IPS-20b (cell line): ENCODE measurements at regions not wholly inside any gene's neighbourhood (a gene's known extent, or its start where the extent isn't known, plus 50 kb on each side); places are given as distances from the start of the nearest gene placed in this dataset.

ENCODE experiments used
- H3K27ac ChIP-seq: one replicate; pipeline ENCODE4 v1.5.1; 2013; ENCODE audit warnings: low read length
- H3K27me3 ChIP-seq: 2 replicates; pipeline ENCODE4 v1.6.1; 2013; ENCODE audit warnings: mild to moderate bottlenecking, low read length, inconsistent platforms; ENCODE audit not compliant: insufficient read depth
- H3K36me3 ChIP-seq: 2 replicates; pipeline ENCODE4 v1.6.1; 2013; ENCODE audit warnings: low read depth, mild to moderate bottlenecking, inconsistent platforms, low read length, moderate library complexity; ENCODE audit not compliant: insufficient read depth
- H3K4me1 ChIP-seq: 2 replicates; pipeline ENCODE4 v1.6.1; 2013; ENCODE audit warnings: mild to moderate bottlenecking, control low read depth, inconsistent platforms, low read length, moderate library complexity; ENCODE audit not compliant: insufficient read depth
- H3K4me3 ChIP-seq: 2 replicates; pipeline ENCODE4 v1.5.1; 2013; ENCODE audit warnings: mild to moderate bottlenecking, low read length, inconsistent platforms
- H3K9ac ChIP-seq: 2 replicates; pipeline ENCODE4 v1.6.1; 2013; ENCODE audit warnings: low read depth, mild to moderate bottlenecking, inconsistent platforms, low read length, moderate library complexity
- H3K9me3 ChIP-seq: 2 replicates; pipeline ENCODE4 v1.6.1; 2013; ENCODE audit warnings: mild to moderate bottlenecking, low read depth, low read length, inconsistent platforms; ENCODE audit not compliant: insufficient read depth

DNA sequence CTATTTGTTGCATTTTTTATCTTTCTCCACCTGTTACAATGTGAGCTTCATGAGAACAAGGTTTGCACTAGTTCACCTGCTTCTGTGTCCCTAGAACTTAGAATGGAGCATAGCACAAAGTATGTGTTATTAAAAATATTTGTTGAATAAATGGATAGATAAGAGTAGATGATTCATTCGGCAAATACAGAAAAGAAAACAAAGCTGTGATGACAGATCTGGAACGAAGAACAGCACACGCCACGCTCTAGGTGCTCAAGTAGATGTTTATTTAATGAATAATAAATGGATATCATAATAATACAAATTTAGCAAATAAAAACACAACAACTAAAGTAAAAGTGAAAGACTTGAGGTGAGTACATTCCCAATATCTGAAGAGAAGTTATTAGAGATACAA is 273.1 kb downstream of the HAO1 start:
- Histone ChIP-seq H3K4me3 (no peak overlapping the region), H3K36me3 (no peaks in the 10 kb centered on the region), H3K27ac (no peak overlapping the region), H3K27me3 (no peaks in the 10 kb centered on the region), H3K9ac (no peak overlapping the region), H3K4me1 (peaks cover 7% of the 10 kb centered on the region; the same call in 1 of the 2 replicates), H3K9me3 (no peaks in the 10 kb centered on the region)

DNA sequence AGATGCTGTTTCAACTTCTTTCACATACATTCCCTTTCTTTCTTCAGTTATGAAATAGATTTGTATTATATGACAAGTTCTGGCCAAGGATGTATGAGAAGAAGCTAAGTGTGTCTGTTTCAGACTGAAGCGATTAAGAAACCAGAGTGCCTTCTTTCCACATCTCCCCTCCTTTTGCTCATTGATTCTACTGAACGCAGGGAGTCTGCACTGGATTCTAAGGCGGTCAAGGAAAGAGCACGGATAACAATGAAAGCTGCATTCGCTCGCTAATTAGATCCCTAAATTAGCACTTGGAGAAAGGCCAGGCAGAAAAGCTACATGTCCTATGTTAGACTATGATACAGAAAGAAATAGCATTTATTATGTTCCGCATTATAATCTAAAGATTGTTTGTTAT is 267.7 kb downstream of the HAO1 start:
- Histone ChIP-seq H3K27ac (no peak overlapping the region), H3K27me3 (no peaks in the 10 kb centered on the region), H3K36me3 (no peaks in the 10 kb centered on the region), H3K4me1 (peaks cover 3% of the 10 kb centered on the region; the same call in 1 of the 2 replicates), H3K4me3 (no peak overlapping the region), H3K9me3 (no peaks in the 10 kb centered on the region), H3K9ac (no peak overlapping the region)

DNA sequence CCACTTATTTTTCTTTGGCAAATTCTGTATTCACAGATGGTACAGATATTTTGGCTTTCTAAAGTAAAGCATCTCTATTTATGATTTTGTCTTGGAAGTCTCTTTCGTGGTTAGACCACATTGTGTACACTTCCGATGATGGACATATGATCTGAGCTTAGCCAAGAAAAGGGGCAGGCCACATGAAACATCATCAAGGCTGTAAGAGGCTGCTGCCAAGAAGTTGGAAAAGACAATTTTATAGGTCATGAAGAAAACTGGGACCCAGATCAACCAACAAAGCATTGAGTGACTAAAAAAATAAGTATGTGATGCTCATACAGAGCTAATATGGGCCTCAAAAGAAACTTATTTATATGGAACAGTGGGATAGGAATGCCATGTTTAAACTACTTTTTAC is 266.4 kb downstream of the HAO1 start:
- Histone ChIP-seq H3K27me3 (no peaks in the 10 kb centered on the region), H3K4me1 (peaks cover 3% of the 10 kb centered on the region; the same call in 1 of the 2 replicates), H3K4me3 (no peak overlapping the region)

GRCh38 chr20:7682916-7683315 is 257.3 kb downstream of the HAO1 start:
- Histone ChIP-seq H3K27ac (no peak overlapping the region), H3K27me3 (no peaks in the 10 kb centered on the region), H3K9me3 (no peaks in the 10 kb centered on the region), H3K9ac (no peak overlapping the region), H3K4me1 (no peaks in the 10 kb centered on the region), H3K36me3 (no peaks in the 10 kb centered on the region), H3K4me3 (no peak overlapping the region)

More for the DNA sequence above, 266.4 kb downstream of the HAO1 start:
- no peaks in the 10 kb centered on the region for H3K36me3 ChIP-seq
- H3K27ac ChIP-seq = no peak overlapping the region
- H3K9ac ChIP-seq = no peak overlapping the region
- no peaks in the 10 kb centered on the region for H3K9me3 ChIP-seq

DNA sequence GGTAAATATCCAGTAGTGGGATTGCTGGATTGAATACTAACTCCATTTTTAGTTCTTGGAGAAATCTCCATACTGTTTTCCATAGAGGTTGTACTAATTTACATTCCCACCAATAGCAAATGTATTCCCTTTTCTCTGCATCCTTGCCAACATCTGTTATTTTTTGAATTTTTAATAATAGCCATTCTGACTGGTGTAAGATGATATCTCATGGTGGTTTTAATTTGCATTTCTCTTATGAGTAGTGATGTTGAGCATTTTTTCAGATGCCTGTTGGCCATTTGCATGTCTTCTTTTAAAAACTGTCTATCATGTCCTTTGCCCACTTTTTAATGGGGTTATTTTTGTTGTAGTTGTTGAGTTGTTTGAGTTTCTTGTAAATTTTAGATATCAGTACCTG is 253.2 kb downstream of the HAO1 start:
- no peaks in the 10 kb centered on the region; the same call in 1 of the 2 replicates for H3K9me3 ChIP-seq
- H3K27ac ChIP-seq = no peak overlapping the region
- H3K4me3 ChIP-seq = no peak overlapping the region
- H3K9ac ChIP-seq = no peak overlapping the region
- no peaks in the 10 kb centered on the region for H3K27me3 ChIP-seq
- H3K36me3 ChIP-seq = no peaks in the 10 kb centered on the region
- H3K4me1 ChIP-seq = no peaks in the 10 kb centered on the region

DNA sequence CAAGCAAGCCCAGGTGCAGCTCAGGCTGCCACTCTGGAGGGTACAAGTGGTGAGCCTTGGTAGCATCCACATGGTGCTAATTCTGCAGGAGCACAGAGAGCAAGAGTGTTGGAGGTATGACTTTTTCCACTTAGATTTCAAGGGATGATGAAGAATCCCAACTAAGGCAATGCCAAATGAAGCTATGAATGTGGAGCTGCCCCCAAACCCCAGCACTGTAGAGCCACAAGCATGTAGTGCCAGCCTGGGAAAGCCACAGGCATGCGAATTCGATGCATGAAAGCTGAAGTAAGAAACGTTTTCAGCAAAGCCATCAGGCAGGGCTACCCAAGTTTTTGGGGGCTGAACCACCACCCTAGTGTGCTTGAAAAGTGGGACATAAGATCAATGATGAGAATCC is 251.1 kb downstream of the HAO1 start:
- H3K27ac ChIP-seq = no peak overlapping the region
- H3K4me1 ChIP-seq = no peaks in the 10 kb centered on the region
- no peaks in the 10 kb centered on the region for H3K27me3 ChIP-seq
- no peaks in the 10 kb centered on the region; the same call in 1 of the 2 replicates for H3K9me3 ChIP-seq
- no peaks in the 10 kb centered on the region for H3K36me3 ChIP-seq
- no peak overlapping the region for H3K9ac ChIP-seq
- H3K4me3 ChIP-seq = no peak overlapping the region

GRCh38 chr20:7691647-7692269 is 248.5 kb downstream of the HAO1 start:
- Histone ChIP-seq H3K9me3 (no peaks in the 10 kb centered on the region; the same call in 1 of the 2 replicates), H3K9ac (no peak overlapping the region), H3K36me3 (no peaks in the 10 kb centered on the region), H3K4me3 (no peak overlapping the region), H3K27me3 (no peaks in the 10 kb centered on the region), H3K27ac (no peak overlapping the region), H3K4me1 (no peaks in the 10 kb centered on the region)

DNA sequence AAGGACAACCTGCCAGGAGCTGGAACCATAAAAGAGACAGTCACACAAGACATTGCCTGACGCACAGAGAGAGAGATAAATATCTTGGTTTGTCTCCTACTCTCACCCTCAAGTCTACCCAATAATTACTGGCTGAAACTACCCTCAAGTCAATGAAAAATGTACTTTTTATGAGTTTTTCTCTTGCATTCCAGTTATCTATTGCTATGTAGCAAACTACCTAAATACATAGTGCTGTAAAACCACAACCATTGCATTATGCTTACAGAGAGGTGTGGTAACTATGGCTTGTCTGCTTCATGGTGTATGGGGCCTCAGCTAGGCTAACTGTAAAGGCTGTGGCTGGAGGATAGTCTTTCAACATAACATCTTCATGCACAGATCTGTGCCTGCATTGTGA is 247.8 kb downstream of the HAO1 start:
- no peak overlapping the region for H3K9ac ChIP-seq
- H3K27ac ChIP-seq = no peak overlapping the region
- H3K4me3 ChIP-seq = no peak overlapping the region
- H3K9me3 ChIP-seq = no peaks in the 10 kb centered on the region; the same call in 1 of the 2 replicates
- H3K4me1 ChIP-seq = no peaks in the 10 kb centered on the region
- no peaks in the 10 kb centered on the region for H3K36me3 ChIP-seq
- no peaks in the 10 kb centered on the region for H3K27me3 ChIP-seq

GRCh38 chr20:7693761-7694160 is 246.5 kb downstream of the HAO1 start:
- Histone ChIP-seq H3K36me3 (no peaks in the 10 kb centered on the region), H3K9me3 (no peaks in the 10 kb centered on the region; the same call in 1 of the 2 replicates), H3K27ac (no peak overlapping the region), H3K4me3 (no peak overlapping the region), H3K27me3 (no peaks in the 10 kb centered on the region), H3K4me1 (no peaks in the 10 kb centered on the region), H3K9ac (no peak overlapping the region)

DNA sequence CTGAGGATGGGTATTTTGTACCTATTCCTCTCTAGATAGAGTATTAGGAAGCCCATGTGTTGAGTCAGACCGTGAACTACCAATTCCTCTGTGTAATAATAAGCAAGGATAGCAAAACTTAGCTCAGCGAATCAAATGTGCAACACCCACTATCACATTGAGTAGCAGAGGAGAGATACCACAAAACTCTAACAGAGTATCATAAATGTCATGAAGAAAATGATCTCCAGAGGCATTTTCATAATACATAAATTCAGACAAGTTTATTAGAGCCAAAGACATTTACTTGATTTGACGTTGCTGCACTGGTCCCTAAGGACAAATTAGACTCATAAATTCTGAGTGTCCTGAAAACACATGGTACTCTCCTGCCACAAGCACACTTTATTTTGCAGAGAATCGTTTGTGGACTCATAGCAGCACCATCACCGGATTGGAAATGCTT is 245.2 kb downstream of the HAO1 start:
- Histone ChIP-seq H3K36me3 (no peaks in the 10 kb centered on the region), H3K9me3 (no peaks in the 10 kb centered on the region; the same call in 1 of the 2 replicates), H3K4me3 (no peak overlapping the region), H3K4me1 (no peaks in the 10 kb centered on the region), H3K27me3 (no peaks in the 10 kb centered on the region), H3K9ac (no peak overlapping the region), H3K27ac (no peak overlapping the region)

DNA sequence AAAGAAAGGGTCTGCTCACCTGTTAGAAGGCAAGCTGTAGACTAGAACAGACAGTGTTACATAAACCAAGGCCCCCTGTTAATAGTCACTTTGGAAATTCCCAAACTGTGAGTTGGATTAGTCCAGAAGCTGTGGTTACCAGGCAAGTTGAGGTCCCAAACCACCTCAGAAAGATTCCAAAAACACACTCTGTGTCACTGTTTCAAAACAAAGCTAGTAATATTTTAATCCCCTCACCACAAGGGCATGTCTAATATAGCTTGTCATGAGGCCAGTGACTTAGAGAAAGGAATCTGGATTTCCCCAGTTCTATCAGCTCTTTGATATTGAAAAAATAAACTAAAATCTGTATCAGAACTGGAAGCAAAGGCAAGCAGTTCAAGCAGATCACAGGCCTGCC is 244.6 kb downstream of the HAO1 start:
- H3K9me3 ChIP-seq = no peaks in the 10 kb centered on the region; the same call in 1 of the 2 replicates
- no peak overlapping the region for H3K4me3 ChIP-seq
- H3K36me3 ChIP-seq = no peaks in the 10 kb centered on the region
- no peaks in the 10 kb centered on the region for H3K4me1 ChIP-seq
- no peak overlapping the region for H3K27ac ChIP-seq
- H3K27me3 ChIP-seq = no peaks in the 10 kb centered on the region
- no peak overlapping the region for H3K9ac ChIP-seq

DNA sequence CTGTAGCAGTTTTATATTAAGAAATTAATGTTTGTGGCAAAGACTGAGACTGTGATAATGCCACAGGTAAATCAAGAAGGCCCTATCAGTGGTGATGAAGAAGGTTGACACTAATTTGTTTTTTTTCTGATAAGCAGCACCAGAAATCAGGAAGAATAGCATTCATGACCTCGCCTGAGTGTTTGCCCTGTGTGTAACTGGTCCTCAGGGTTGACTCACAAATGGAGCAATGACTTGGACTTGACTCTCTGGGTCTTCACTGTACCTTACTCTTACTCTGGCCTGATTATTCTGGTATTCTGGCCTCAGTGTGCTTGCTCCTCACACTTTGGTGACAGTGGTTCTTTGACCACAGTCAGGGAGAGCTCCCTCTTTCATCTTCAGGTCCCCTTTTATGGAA is 243.9 kb downstream of the HAO1 start:
- no peaks in the 10 kb centered on the region for H3K27me3 ChIP-seq
- H3K9ac ChIP-seq = no peak overlapping the region
- H3K36me3 ChIP-seq = no peaks in the 10 kb centered on the region
- H3K4me1 ChIP-seq = no peaks in the 10 kb centered on the region
- H3K27ac ChIP-seq = no peak overlapping the region
- H3K4me3 ChIP-seq = no peak overlapping the region
- H3K9me3 ChIP-seq = no peaks in the 10 kb centered on the region
